Heart left ventricle (tissue), 16 donors: ENCODE measurements at regions not wholly inside any gene's neighbourhood (a gene's known extent, or its start where the extent isn't known, plus 50 kb on each side); places are given as distances from the start of the nearest gene placed in this dataset.

Experiments
- ATAC-seq, 4 donors: fragments of 200-7000 bp; cut with Tn5 transposase; one replicate each; pipeline ENCODE4 v1.9.1; 2020 to 2022; ENCODE audit warnings: moderate library complexity in 4 of 4, mild to moderate bottlenecking in 3 of 4, moderate number of reproducible peaks in 1 of 4
- DNase-seq, 5 donors: peaks; one replicate each; pipeline ENCODE4 v3.0.0-alpha.2; 2020
- H3K27ac ChIP-seq, 12 donors: fragments of 200-600 bp; sonication (generic) in 4 of 12; one replicate each; pipeline versions ENCODE4 v1.5.0 to v1.8.0; 2016 to 2022; ENCODE audit warnings: mild to moderate bottlenecking in 2 of 12
- H3K27me3 ChIP-seq, 9 donors: fragments of 200-600 bp; sonication (generic) in 2 of 9; one replicate each; pipeline versions ENCODE4 v1.5.1 to v1.8.0; 2016 to 2022; ENCODE audit warnings: mild to moderate bottlenecking in 3 of 9
- H3K36me3 ChIP-seq, 9 donors: fragments of 200-600 bp; sonication (generic) in 2 of 9; one replicate each; pipeline versions ENCODE4 v1.5.0 to v1.8.0; 2018 to 2022; ENCODE audit warnings: mild to moderate bottlenecking in 2 of 9
- H3K4me1 ChIP-seq, 12 donors: fragments of 200-600 bp; sonication (generic) in 4 of 12; one replicate each; pipeline versions ENCODE4 v1.5.0 to v1.8.0; 2016 to 2022; ENCODE audit warnings: mild to moderate bottlenecking in 3 of 12
- H3K4me3 ChIP-seq, 12 donors: fragments of 200-600 bp; sonication (generic) in 4 of 12; one replicate each; pipeline versions ENCODE4 v1.5.0 to v1.8.0; 2017 to 2022; ENCODE audit warnings: mild to moderate bottlenecking in 9 of 12, moderate library complexity in 4 of 12
- H3K9me3 ChIP-seq, 12 donors: fragments of 200-600 bp; sonication (generic) in 4 of 12; one replicate each; pipeline versions ENCODE4 v1.5.0 to v1.8.0; 2016 to 2022; ENCODE audit warnings: mild to moderate bottlenecking in 1 of 12
- CTCF ChIP-seq, 12 donors: fragments of 200-600 bp; sonication (generic) in 4 of 12; IDR thresholded peaks; one replicate each; pipeline versions ENCODE4 v1.5.0 to v1.8.0; 2018 to 2022; ENCODE audit warnings: antibody characterized with exemption in 12 of 12, mild to moderate bottlenecking in 5 of 12
- POLR2A ChIP-seq, 2 donors: fragments of 450-650 bp; IDR thresholded peaks; one replicate each; pipeline ENCODE4 v1.6.1; 2017; ENCODE audit warnings: antibody characterized with exemption in 2 of 2, mild to moderate bottlenecking in 2 of 2, moderate library complexity in 2 of 2
- WGBS, 4 donors: extraction: QIAGEN DNeasy Blood & Tissue Kit in 2 of 4; methylation state at CpG; one replicate each; pipeline versions ENCODE4 v1.1.5 to v1.1.7; 2013 to 2018; 5-methylcytosine and 5-hydroxymethylcytosine counted together
- intact Hi-C, 10 donors: fragments of 100-400 bp; cut with DNase I; formaldehyde crosslinking; loops; one replicate each; pipeline versions ENCODE4 v1.11.1 to v1.14.2; 2022
- donor health status: ischemic (EF 13 %, LVEDD 7.1; RV severe dilation, severe dysfunction).
- donor health status: healthy with polysubstance abuse.
- donor health status: DM: no; HTN: yes; CAD: no.
- donor health status: DM: no; HTN: no; CAD: no.
- donor health status: ischemic (EF 25% LVEDD 6.9; RV normal size, moderate dysfunction).
- donor health status: ischemic (EF 25% LVEDD 5.7; RV mildly dilated, moderate dysfunction).
- donor health status: healthy.
- donor health status: DM: yes; HTN: yes; CAD: no.
- donor health status: ischemic (EF 35%, LVEDD 5.7; RV mildly dilated, moderate dysfunction).
- donor health status: nonischemic (EF 11% LVEDD 7.7; RV severe dilation, severe dysfunction).
- donor health status: DM: yes; HTN: yes; CAD: no.
- donor health status: PGD.
- donor health status: ischemic (EF 29% LVEDD 5.4; RV normal size, mild dysfunction).
- donor health status: nonischemic (EF 23%, LVEDD 6.1; RV moderate dilation, normal function).

DNA sequence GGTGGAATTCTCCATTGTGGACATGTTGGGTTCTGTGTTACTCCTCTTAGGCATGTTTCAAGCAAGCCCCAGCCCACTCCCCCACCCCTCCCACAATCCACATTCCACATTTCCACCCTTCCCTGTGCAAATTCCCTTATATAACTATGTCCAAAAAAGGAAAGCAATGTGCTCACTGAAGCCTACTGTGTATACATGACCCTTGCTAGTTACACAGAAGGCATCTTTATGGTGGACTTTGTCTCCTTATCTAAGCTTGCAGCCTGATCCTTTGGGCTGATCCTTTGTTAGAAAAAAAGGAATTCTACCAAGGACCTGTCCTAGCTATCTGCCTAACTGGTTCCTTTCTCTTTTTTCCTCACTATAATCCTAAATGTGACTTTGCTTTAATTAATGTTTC, 796.8 kb downstream of the NLGN4X start:
- intact Hi-C loops: no loop called here
- Histone ChIP-seq H3K36me3 (no peaks in the 10 kb centered on the region), H3K27ac (no peak overlapping the region), H3K27me3 (no peaks in the 10 kb centered on the region), H3K9me3 (no peaks in the 10 kb centered on the region), H3K4me3 (no peak overlapping the region), H3K4me1 (no peaks in the 10 kb centered on the region)
- DNase-seq: no peak
- ATAC-seq: no peak
- TF ChIP-seq POLR2A (IDR thresholded peaks at IDR 0.05) (no peak), CTCF (IDR thresholded peaks at IDR 0.05) (no peak)

DNA sequence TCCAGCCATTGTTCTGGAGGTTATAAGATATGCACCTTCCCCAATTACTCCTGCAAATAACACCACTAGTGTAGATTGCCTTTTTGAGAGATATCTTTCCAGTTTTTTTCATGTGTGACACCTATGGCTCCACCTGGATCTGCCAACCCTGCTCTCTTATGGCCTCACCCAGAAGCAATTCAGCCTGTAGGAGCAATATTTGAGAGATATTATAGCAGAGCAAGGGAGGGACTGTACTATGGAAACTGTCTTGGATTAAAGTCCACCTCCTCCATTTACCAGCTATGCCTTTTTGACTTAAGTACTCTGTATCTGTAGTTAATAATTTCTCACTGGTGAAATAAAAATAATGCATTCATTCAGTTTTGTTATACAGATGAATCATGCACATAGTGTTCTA, 803.5 kb downstream of the NLGN4X start:
- Histone ChIP-seq H3K27me3 (no peaks in the 10 kb centered on the region), H3K9me3 (no peaks in the 10 kb centered on the region), H3K27ac (no peak overlapping the region), H3K36me3 (no peaks in the 10 kb centered on the region), H3K4me3 (no peak overlapping the region), H3K4me1 (no peaks in the 10 kb centered on the region)
- TF ChIP-seq POLR2A (IDR thresholded peaks at IDR 0.05) (no peak), CTCF (IDR thresholded peaks at IDR 0.05) (no peak)
- intact Hi-C loops: no loop called here
- DNase-seq (no peak), ATAC-seq (no peak)

- WGBS, 4 donors: 38 to 51% (median 47%) methylated on average over 1 of the region's 1 CpG
- DNase-seq (no peak), ATAC-seq (no peak)
- H3K27me3 ChIP-seq: no peaks in the 10 kb centered on the region
- no peak for TF ChIP-seq POLR2A (IDR thresholded peaks at IDR 0.05)
- TF ChIP-seq CTCF (IDR thresholded peaks at IDR 0.05): no peak
- no peak overlapping the region for H3K4me3 ChIP-seq
- no peaks in the 10 kb centered on the region for H3K9me3 ChIP-seq
- H3K4me1 ChIP-seq: no peaks in the 10 kb centered on the region
- no peaks in the 10 kb centered on the region for H3K36me3 ChIP-seq
- H3K27ac ChIP-seq: no peak overlapping the region
- intact Hi-C loops: no loop called here
Measured at GRCh38 chrX:5417381-5417780, 811.3 kb downstream of the NLGN4X start.

DNA sequence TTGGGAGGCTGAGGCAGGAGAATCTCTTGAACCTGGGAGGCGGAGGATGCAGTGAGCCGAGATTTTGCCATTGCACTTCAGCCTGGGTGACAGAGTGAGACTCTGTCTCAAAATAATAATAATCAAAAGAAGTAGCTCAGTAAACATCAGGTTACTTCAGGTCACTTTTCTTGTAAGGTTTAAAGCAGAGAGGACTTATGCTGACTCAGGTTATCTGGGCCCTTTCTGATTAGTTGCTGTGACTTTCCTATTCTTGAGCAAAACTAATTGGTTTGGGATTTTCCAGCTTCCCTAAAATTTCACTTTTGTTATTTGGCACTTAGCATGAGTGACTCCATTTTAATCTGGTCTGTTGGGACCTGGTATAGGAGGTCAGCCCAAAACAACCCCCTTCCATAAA, 812.9 kb downstream of the NLGN4X start:
- WGBS, 4 donors: 88 to 97% (median 95%) methylated on average over 2 of the region's 2 CpGs
- no peaks in the 10 kb centered on the region for H3K36me3 ChIP-seq

More for the DNA sequence above, 812.9 kb downstream of the NLGN4X start:
- DNase-seq (no peak), ATAC-seq (no peak)
- TF ChIP-seq CTCF (IDR thresholded peaks at IDR 0.05) (no peak), POLR2A (IDR thresholded peaks at IDR 0.05) (no peak)
- Histone ChIP-seq H3K9me3 (no peaks in the 10 kb centered on the region), H3K27me3 (no peaks in the 10 kb centered on the region), H3K4me3 (no peak overlapping the region), H3K4me1 (no peaks in the 10 kb centered on the region), H3K27ac (no peak overlapping the region)
- intact Hi-C loops: no loop called here
